NT2/D1 (cell line): ENCODE measurements at regions not wholly inside any gene's neighbourhood (a gene's known extent, or its start where the extent isn't known, plus 50 kb on each side); places are given as distances from the start of the nearest gene placed in this dataset.

ENCODE experiments used
- YY1 ChIP-seq: IDR thresholded peaks from 2 replicates; pipeline ENCODE4 v1.6.1; 2011; ENCODE audit not compliant: insufficient read length, insufficient read depth
- ZNF274 ChIP-seq: IDR thresholded peaks from 2 replicates; pipeline ENCODE4 v1.6.1; 2011; ENCODE audit warnings: mild to moderate bottlenecking, low read depth, low read length

- TF ChIP-seq ZNF274 (no peak), YY1 (no peak)
These were observed 145.9 kb downstream of the GJA1 start for GRCh38 chr6:121581327-121581726.
